GM12873 (cell line): ENCODE measurements at regions not wholly inside any gene's neighbourhood (a gene's known extent, or its start where the extent isn't known, plus 50 kb on each side); places are given as distances from the start of the nearest gene placed in this dataset.

ENCODE experiments used
- TF ChIP-seq, protein P1 (sequence below): IDR thresholded peaks from 2 replicates; pipeline ENCODE4 v1.5.1; 2012; ENCODE audit warnings: low read depth, mild to moderate bottlenecking, moderate library complexity, low read length, control low read depth; ENCODE audit not compliant: insufficient read depth; ENCODE audit errors: missing control alignments

DNA sequence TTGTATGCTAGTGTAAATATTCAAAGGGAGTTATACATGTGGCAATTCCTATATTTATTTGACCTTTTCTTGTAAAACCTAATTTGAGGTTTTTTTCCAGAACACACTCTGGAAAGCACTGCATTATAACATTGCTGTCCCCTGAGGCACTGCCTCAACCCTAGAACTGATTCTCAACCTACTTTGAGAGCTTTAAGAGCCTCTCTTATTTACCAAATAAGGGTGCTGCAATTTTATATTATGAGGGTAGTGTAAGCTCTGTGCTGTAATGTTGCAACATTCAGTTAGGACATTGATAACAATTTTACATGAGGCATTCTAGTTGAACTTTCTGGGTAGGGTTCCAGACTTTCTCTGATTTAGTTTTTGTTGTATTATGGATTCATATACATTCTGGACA lies 302.2 kb upstream of the DEPDC1 start:
- TF ChIP-seq, protein P1, sequence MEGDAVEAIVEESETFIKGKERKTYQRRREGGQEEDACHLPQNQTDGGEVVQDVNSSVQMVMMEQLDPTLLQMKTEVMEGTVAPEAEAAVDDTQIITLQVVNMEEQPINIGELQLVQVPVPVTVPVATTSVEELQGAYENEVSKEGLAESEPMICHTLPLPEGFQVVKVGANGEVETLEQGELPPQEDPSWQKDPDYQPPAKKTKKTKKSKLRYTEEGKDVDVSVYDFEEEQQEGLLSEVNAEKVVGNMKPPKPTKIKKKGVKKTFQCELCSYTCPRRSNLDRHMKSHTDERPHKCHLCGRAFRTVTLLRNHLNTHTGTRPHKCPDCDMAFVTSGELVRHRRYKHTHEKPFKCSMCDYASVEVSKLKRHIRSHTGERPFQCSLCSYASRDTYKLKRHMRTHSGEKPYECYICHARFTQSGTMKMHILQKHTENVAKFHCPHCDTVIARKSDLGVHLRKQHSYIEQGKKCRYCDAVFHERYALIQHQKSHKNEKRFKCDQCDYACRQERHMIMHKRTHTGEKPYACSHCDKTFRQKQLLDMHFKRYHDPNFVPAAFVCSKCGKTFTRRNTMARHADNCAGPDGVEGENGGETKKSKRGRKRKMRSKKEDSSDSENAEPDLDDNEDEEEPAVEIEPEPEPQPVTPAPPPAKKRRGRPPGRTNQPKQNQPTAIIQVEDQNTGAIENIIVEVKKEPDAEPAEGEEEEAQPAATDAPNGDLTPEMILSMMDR: no peak

- TF ChIP-seq, protein P1: no peak
Measured at GRCh38 chr1:68800182-68800581, 303.3 kb upstream of the DEPDC1 start.

- TF ChIP-seq, protein P1: no peak
Measured at GRCh38 chr1:68801440-68801839, 304.6 kb upstream of the DEPDC1 start.

- TF ChIP-seq, protein P1: no peak
Measured at GRCh38 chr1:68805097-68805641, 308.3 kb upstream of the DEPDC1 start.

- TF ChIP-seq, protein P1: no peak
Measured at GRCh38 chr1:68808351-68808750, 311.5 kb upstream of the DEPDC1 start.

GRCh38 chr1:68811806-68812205 lies 314.9 kb upstream of the DEPDC1 start:
- TF ChIP-seq, protein P1: no peak

DNA sequence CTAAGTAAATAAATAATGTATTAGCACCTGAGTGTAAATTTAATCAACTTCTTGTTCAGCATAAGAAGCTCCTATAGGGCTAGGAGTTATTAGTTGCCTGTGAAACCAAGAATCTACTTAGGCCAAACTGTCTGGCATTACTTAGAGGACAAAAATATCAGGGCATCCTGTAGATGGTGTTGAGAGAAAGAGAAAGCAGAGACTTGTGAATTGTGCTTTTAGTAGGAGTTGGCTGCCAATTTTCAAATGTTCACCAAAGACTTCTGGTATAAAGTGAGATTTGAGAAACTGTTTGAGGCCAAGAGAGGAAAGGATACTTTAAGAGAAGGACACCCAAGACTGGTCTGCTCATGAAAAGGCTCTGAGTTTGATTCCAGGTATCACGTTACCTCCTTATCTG lies 315.5 kb upstream of the DEPDC1 start:
- TF ChIP-seq, protein P1: no peak

DNA sequence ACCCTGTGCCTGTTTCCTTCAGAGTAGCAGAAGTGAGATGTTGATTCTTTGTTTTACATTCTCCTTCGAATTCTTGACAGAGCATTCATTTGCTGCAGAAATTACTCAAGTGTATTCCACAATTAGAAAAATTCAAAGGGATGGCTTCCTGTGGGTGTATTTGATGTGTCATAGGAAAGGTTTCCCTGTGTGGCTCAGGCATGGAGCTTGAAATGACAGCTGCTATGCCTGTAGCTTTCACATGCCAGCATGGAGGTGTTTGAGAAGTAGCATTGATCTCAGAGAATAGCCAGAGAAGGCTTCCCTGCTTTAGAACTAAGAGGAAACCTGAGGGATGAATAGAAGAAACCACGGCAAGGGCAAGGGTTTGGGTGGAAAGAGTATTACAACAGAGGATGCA lies 317.2 kb upstream of the DEPDC1 start:
- TF ChIP-seq, protein P1: no peak
